NCI-H510A treated with DMSO at 0.1 percent for 48 hours (cell line): ENCODE measurements at regions not wholly inside any gene's neighbourhood (a gene's known extent, or its start where the extent isn't known, plus 50 kb on each side); places are given as distances from the start of the nearest gene placed in this dataset.

ENCODE experiments used
- DNase-seq: peaks from one replicate; lab custom pipeline; 2025; lab: John Stamatoyannopoulos, UW

GRCh38 chr4:32032136-32032672 is 1312.0 kb downstream of the PCDH7 start:
- no peak for DNase-seq

- DNase-seq: no peak
Measured at GRCh38 chr4:32037399-32037798, 1317.2 kb downstream of the PCDH7 start.

GRCh38 chr4:32042486-32043247 is 1322.5 kb downstream of the PCDH7 start:
- no peak for DNase-seq

GRCh38 chr4:32043248-32043633 is 1323.1 kb downstream of the PCDH7 start:
- DNase-seq: no peak

- DNase-seq: no peak
Measured at GRCh38 chr4:32061916-32062315, 1341.7 kb downstream of the PCDH7 start.

DNA sequence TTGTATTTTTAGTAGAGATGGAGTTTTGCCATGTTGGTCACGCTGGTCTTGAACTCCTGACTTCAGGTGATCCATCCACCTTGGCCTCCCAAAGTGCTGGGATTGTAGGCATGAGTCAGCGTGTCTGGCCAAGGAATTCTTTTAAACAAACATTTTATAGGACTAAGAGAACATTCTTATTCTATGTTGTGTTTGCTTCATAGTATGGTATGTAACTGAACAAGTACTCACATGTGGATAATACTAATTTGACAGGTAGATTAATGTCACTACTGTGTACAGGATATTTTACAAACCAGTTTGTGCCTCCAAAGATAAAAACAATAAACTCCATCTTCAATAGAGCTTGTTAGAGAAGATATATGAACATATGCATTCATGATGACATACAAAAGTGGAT is 1353.4 kb downstream of the PCDH7 start:
- DNase-seq: no peak

DNA sequence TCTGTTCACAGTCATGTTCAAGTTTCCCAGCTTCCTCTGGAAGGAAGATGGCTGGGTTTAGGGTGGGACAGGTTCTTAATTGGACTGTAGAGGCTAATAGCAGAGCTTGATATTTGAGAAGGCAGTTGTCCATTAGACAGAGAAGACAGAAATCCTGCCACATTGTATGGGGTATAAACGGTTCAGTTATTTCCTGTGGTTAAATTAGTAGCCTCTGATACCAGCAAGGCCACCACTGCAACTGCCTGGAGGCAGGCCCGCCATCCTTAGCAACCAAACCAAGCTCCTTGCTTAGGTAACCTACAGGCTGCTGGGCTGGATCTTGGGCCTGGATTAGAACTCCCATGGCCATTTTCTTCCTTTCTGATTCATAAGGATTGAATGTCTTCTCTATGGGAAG is 1367.0 kb downstream of the PCDH7 start:
- DNase-seq: no peak

DNA sequence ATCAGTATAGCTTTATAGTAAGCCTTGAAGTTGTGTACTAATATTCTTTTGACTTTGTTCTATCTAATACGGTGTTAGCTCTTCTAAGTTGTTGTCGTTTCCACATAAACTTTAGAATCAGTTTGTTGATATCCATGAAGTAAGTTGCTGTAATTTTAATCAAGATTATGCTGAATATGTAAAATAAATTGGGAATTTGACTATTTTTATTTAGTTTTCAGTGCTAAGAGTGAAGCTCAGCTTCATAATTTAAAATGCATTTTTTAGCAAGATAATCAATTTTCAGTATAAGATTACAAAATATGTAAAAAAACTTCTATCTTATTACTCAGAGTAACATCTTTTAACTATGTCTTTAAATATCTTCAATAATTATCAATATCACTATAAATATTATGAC is 1374.8 kb downstream of the PCDH7 start:
- no peak for DNase-seq

DNA sequence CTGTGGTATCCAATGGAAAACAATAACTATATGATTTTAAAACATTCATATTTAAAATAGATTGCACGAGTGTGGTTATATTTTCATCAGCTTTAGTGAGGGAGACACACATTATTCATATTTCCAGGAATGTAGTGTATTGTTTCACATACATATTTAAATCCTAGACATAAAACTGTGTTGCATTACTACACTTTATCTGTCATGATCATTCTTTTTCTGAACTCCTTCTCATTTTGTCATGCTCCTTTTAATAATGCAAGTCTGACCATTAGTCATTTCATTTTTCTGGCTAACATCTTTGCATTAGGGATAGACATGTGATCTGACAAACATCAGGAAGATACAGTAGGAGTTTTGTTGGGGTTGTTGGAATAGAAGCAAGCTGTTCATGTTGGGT is 1382.7 kb downstream of the PCDH7 start:
- no peak for DNase-seq

DNA sequence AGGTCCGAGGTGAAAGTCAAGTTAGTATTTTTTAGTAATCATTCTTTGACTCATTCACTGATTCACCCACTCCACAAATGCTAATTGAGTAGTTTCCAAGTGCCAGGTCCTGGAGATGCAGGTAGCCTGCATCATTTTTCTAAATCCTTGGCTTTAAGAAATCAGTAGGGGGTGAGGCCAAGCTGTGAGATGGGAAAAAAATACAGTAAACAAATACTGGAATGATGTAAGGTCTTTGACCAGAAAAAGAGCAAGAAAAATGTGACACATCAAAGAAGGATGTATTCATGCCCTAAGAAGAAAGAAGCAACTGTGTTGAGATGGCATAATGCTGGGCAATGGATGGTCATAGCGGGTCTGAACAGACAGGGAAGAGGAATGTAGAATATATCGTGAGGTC is 1386.6 kb downstream of the PCDH7 start:
- no peak for DNase-seq

- DNase-seq: no peak
Measured at GRCh38 chr4:32112891-32113290, 1392.7 kb downstream of the PCDH7 start.

GRCh38 chr4:32117693-32118092 is 1397.5 kb downstream of the PCDH7 start:
- DNase-seq: no peak

DNA sequence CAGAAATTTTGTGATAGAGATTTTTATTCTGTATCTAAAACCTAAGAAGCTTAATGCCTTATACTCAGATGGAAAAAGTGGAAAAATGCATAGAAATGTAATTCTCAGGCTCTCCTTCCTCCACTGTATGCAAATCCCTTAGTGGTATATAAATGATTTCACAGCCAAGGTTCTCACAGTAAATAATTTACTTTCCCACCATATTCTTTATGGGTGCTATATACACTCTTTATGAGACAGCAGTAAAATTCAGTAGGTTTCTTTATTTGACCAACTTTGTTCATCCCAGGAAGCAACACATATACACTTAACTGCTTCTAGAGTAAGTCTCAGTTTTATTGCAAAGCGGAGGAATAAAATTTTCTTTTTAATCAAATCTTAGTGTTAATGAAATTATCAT is 1399.7 kb downstream of the PCDH7 start:
- DNase-seq: no peak

DNA sequence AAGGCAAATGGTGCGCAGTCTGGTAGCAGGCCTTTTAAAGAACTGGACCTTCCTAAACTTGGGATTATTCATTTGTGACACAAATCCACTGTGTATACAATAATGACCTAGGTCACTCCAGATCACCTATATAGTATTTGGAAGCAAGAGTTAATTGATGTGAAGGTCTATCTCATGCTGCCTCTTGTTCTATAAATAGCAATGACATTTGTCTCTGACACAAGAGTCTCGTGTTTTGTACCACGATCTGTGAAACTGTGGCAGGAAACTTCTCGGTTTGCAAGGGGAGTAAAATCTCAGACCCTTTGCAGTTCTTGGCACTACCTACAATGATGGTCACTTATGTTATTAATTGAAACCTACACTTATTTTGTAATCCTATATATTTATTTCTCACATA is 1408.4 kb downstream of the PCDH7 start:
- DNase-seq: no peak

DNA sequence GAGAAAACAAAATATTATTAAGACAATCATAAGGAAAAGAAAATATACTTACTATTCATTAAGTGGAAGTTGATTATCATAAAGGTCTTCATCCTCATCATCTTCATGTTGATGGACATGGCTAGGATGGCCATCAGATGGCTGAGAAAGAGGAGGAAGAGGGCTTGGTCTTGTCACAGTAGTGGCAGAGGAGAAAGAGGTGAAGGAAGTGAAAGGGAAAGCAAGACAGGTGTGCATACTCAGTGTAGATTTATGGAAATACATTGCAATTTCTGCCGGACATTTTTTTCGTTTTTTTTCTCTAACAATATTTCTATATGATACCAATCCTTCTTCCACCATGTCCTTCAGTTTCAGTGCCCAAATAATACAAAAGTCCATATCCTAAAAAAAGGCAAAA is 1409.8 kb downstream of the PCDH7 start:
- no peak for DNase-seq

DNA sequence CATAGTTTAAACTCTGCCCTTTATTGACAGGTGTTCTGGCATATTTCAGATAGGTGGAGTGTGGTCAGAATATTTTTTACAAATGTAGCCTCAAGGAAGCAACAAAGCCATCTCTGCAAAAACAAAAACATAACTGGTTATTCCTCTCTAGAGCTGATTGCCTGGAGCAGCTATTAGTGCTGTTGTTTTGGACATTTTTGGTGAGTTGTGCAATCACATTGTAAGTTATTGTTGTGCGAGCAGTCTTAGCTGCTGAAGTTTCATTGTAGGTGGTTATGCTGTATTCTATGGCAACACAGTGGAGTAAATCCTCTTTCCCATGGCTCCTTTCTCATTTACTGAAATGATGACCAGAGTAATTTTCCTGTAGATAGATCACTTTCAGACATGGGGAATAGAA is 1413.0 kb downstream of the PCDH7 start:
- no peak for DNase-seq

DNA sequence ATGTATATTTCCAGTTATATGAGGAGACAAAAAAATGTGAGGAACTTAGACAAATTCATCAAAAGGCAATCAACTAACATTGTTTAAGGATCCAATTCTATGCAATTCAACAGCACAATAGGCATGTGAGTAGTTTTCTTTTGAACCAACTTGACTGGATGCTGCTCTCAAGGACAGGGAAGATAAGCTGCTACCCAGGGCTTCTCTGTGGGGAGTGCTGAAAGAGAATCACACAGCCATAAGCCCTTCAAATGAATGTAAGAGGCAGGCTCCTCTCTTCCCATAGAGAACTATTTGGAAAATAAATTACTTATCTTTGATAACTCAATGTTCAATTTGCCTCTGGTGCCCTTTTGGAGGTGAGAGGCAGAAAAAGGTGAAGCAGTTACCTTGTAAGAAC is 1413.6 kb downstream of the PCDH7 start:
- no peak for DNase-seq

- no peak for DNase-seq
Measured at GRCh38 chr4:32135642-32136041, 1415.5 kb downstream of the PCDH7 start.

DNA sequence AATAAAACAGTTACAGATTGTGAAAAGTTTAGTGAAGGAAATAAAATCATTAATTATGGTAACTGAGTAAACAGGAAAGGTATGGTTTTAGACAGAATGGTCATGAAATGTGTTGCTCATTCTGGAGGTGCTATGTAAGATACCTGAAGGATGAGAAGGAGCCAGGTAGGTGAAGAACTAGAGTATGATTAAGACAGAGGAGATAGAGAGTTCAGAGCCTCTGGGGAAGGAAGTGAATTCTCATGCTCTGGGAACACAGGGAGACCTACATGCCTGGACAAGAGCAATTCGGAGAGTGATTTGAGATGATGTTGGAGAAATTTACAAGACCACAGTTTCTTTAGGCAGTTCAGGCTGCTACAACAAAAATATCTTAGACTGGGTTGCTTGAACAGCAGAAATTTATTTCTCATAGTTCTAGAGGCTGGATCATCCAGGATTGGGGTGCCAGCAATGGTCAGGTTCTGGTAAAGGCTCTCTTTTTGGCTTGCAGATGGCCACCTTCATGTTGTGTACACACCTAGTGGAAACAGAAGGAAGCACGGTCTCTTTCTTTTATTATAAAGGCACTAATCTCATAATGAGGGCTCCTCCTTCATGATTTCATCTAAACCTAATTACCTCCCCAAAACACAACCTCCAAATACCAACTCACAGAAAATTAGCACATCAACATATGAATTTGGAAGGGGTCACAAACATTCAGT is 1416.1 kb downstream of the PCDH7 start:
- DNase-seq: no peak

DNA sequence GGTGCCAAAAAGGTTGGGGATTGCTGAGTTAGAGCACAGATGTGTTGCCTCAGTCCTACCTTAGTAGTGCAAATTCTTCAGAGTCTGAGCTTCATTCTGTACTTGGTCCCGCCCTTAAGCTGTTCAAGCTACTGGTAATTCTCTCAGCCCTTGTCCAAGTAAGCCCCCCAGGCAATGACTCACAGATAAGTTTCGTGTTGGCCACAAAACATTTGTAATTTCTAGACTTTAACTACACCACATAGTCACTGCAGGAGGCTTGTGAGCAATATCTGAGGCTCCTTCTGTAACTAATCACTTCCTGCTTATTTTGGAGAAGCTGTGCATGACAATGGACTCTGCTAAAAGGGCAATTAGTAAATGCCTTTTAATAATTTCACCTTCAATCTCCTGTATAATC is 1420.5 kb downstream of the PCDH7 start:
- no peak for DNase-seq

DNA sequence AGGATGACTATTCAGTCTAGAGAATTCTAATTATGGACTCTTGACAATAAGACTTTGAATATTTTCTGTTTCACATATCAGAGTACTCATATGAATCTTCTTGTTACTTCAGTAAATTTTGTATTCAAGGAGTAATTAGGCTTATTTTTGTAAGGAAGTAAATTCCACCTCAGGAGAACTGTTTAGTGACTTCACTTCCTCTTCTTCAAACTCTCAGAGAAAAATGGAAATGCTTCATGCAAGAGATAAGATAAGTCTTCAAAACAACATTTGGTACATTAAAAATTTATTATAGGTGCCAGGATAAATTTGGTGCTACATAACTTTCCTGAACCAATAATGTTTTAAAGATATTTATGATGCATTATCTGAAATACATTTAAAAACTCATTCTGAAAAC is 1421.9 kb downstream of the PCDH7 start:
- no peak for DNase-seq

- DNase-seq: no peak
Measured at GRCh38 chr4:32145987-32146386, 1425.8 kb downstream of the PCDH7 start.

DNA sequence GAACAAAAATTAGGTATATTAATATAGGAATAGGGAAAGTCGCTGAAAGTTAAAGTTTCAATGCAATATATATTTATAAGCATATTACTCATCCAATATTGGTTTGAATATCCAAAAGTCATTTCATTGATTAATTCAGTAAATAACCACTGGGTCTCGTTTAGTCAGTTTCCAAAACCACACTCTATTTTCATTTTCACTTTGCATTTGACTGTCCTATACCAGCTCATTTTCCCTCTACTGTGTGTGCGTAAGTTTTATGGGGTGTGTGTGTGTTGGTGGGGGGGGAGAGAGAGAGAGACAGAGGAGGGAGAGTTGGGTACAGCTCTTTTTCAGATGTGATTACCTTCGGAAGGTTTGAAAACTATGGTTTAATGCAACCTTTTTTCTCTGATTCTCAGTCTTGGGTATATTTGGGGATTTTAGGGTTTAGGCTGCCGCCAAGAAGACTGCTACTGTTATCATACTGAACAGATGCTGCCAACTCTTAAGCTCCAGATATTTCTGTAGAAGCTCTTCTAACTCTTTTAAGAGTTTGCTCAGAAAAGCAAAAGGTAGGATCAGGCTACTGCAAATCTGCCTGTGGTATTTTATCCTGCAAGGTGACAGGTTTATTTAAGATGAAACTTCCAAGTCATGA is 1427.4 kb downstream of the PCDH7 start:
- no peak for DNase-seq
